ENCODE measurements at regions not wholly inside any gene's neighbourhood (a gene's known extent, or its start where the extent isn't known, plus 50 kb on each side); places are given as distances from the start of the nearest gene placed in this dataset.
"Not testable (repeated sequence)": the region's sequence is repeated elsewhere in the genome, so short reads cannot be mapped to it uniquely, and the experiment has no call there.

- TF ChIP-seq CTCF, POLR2A (IDR thresholded peaks at IDR 0.05): not testable (repeated sequence)
Observed at GRCh38 chr9:40108465-40108864, 753.0 kb downstream of the SPATA31A1 start.
